ACC112 (cell line): ENCODE measurements at regions not wholly inside any gene's neighbourhood (a gene's known extent, or its start where the extent isn't known, plus 50 kb on each side); places are given as distances from the start of the nearest gene placed in this dataset.

ENCODE experiments used
- H2AFZ ChIP-seq: fragments of 200-600 bp; sonication (generic); one replicate; pipeline ENCODE4 v1.6.0; 2017; ENCODE audit warnings: antibody characterized with exemption, low read length; ENCODE audit not compliant: unreplicated experiment
- H3K27ac ChIP-seq: fragments of 200-600 bp; sonication (generic); 2 replicates; pipeline ENCODE4 v1.5.1; 2014; ENCODE audit warnings: low read depth, mild to moderate bottlenecking, antibody characterized with exemption, low read length, moderate library complexity
- H3K27me3 ChIP-seq: fragments of 200-600 bp; sonication (generic); 2 replicates; pipeline ENCODE4 v1.6.1; 2014; ENCODE audit warnings: mild to moderate bottlenecking, antibody characterized with exemption, low read length, moderate library complexity, mixed read lengths; ENCODE audit not compliant: insufficient read depth
- H3K36me3 ChIP-seq: fragments of 200-600 bp; sonication (generic); 2 replicates; pipeline ENCODE4 v1.6.1; 2016; ENCODE audit warnings: mild to moderate bottlenecking, antibody characterized with exemption, low read length, moderate library complexity, mixed read lengths; ENCODE audit not compliant: insufficient read depth
- H3K4me1 ChIP-seq: fragments of 200-600 bp; sonication (generic); one replicate; pipeline ENCODE4 v1.6.1; 2016; ENCODE audit warnings: low read length, mixed read lengths; ENCODE audit not compliant: insufficient read depth, unreplicated experiment, control insufficient read depth
- H3K4me3 ChIP-seq: fragments of 200-600 bp; sonication (generic); 2 replicates; pipeline ENCODE4 v1.5.1; 2014; ENCODE audit warnings: mild to moderate bottlenecking, low read depth, low read length
- H3K79me2 ChIP-seq: fragments of 200-600 bp; sonication (generic); one replicate; pipeline ENCODE4 v1.6.0; 2016; ENCODE audit warnings: low read length; ENCODE audit not compliant: control insufficient read depth, unreplicated experiment, insufficient read depth

DNA sequence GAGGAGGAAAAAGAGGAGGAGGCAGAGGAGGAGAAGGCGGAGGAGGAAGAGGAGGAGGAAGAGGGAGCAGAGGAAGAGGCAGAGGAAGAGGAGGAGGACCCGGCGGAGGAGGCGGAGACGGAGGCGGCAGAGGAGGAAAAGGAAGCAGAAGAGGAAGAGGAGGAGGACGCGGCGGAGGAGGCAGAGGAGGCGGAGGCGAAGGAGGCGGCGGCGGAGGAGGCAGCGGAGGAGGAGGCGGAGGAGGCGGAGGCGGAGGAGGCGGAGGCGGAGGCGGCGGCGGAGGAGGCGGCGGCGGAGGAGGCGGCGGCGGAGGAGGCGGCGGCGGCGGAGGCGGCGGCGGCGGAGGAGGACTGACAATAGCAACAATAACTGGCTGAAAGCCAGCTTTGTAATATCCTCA is 616.6 kb downstream of the TBC1D22A start:
- Histone ChIP-seq H2AFZ (no peak overlapping the region), H3K4me1 (no peaks in the 10 kb centered on the region), H3K27me3 (no peaks in the 10 kb centered on the region), H3K36me3 (no peaks in the 10 kb centered on the region), H3K27ac (no peak overlapping the region), H3K79me2 (no peaks in the 10 kb centered on the region), H3K4me3 (no peak overlapping the region)

DNA sequence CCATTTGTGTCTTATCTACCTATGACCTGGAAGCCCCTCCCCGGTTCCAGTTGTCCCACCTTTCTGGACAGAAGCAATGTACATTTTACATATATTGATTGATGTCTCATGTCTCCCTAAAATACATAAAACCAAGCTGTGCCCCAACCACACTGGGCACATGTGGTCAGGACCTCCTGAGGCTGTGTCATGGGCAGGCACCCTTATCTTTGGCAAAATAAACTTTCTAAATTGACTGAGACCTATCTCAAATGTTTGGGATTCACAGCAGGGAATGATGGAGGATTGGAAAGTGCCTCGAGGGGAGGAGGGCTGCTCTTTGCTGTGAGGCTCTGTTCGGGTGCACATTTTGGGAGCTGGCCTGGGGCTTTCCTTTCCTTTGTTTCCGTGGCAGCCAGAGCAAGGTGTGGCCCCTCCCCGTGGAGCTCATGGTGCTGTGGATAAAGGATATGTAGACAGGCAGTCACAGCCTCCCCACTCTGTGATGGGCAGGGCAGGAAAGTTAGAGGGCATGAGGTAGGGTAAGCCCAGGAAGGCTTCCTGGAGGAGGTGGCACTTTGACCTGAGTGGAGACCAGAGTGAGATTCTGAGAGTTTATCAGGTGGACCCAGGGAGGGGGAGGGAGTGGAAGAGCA is 615.6 kb downstream of the TBC1D22A start:
- Histone ChIP-seq H3K79me2 (no peaks in the 10 kb centered on the region), H3K36me3 (no peaks in the 10 kb centered on the region), H3K27ac (no peak overlapping the region), H3K4me3 (no peak overlapping the region), H3K4me1 (no peaks in the 10 kb centered on the region), H2AFZ (no peak overlapping the region), H3K27me3 (no peaks in the 10 kb centered on the region)

DNA sequence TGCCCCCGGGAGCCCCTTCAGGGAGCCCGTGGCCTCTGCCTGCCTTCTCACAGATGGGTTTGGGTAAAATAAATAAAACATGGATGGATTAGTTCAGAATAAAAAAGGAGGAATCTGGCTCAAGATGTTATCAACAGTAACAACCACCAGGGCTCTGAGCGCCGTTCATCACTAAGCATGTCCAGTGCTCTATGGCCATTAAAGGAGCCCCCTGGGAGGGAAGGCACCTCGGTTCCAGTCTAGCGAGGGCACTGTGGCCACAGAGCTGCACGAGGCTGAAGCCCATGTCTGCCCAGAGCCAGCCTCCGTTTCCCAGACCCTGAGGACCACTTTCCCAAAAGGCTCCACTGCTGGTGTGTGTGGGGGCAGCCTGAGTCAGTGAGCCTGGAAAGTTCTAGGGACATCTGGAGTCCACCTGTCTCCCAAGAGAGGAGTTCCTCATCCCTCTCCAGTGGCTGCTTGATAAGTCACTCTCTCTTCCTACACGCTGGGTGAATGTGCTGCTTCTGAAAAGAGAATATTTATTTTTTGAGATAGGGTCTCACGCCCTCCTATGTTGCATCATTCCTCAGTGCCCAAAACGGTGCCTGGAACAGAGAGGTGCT is 614.6 kb downstream of the TBC1D22A start:
- Histone ChIP-seq H2AFZ (no peak overlapping the region), H3K4me3 (no peak overlapping the region), H3K4me1 (no peaks in the 10 kb centered on the region), H3K36me3 (no peaks in the 10 kb centered on the region), H3K27me3 (no peaks in the 10 kb centered on the region), H3K79me2 (no peaks in the 10 kb centered on the region), H3K27ac (no peak overlapping the region)

- Histone ChIP-seq H2AFZ (no peak overlapping the region), H3K36me3 (no peaks in the 10 kb centered on the region), H3K27ac (no peak overlapping the region), H3K4me1 (no peaks in the 10 kb centered on the region), H3K4me3 (no peak overlapping the region), H3K27me3 (no peaks in the 10 kb centered on the region), H3K79me2 (no peaks in the 10 kb centered on the region)
Observed at GRCh38 chr22:47376322-47376700, 613.9 kb downstream of the TBC1D22A start.

DNA sequence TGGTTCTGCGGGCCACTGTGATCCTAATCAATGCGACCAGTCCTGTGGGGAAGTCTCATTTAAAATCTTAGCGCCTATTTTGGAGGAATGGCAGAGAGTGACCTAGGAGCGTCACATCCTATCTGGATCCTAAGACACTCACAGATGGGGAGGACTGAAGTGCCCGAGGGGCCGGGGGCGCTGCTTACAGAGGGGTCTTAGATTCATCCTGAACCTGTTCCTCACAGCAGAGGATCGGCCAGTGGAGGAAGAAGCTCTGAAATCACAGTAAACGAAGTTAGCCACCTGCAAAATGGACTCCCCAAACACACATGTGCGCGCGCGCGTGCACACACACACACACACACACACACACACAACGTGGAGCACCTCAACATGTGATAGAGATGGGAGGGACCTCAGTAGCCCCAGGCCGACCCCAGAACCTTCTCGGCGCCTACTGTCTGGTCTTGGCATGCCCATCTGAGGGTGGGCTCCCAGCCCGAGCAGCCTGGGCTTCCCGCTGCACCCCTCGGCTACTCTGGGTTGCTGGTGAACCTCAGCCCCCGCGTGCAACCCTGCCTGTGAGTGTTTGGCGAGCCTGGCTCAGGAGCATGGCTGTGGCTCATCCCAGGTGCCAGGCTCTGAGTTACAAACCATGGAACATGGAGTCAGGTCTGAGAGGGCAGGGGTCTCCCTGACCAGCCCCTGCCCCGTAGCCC is 613.3 kb downstream of the TBC1D22A start:
- Histone ChIP-seq H2AFZ (no peak overlapping the region), H3K4me3 (no peak overlapping the region), H3K27me3 (no peaks in the 10 kb centered on the region), H3K4me1 (no peaks in the 10 kb centered on the region), H3K79me2 (no peaks in the 10 kb centered on the region), H3K27ac (no peak overlapping the region), H3K36me3 (no peaks in the 10 kb centered on the region)

DNA sequence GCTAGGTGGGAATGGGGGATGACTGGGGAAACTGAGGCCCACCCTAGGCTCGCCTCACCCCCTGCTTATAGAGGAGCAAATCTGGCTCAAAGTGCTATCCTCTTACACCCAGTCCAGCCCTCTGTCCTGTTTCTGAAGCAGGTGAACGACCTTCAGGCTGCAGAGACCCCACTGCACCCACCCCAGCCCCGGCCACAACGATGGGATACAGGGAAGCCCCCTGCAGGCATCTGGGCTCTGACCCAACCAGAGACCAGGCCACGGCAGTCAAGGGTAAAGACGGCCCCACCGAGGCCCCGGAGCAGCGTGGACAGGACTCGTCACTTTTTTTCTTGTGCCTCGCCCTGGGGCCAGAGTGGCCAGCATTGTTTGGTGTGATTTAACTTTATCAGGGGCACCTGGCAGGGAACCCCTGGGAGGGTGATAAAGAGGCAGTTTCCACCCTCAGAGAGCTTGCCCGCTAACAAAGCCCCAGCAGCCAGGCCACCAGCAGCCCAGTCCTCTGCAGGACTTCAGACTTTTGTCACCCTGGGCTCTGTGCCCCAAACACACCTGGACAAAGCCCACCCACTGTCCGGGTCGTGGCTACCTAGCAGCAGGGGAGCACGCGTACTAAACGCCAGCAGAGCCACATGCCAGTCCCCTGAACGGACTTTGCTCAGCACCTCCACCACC is 612.6 kb downstream of the TBC1D22A start:
- no peak overlapping the region for H2AFZ ChIP-seq

GRCh38 chr22:47374273-47374771 is 611.9 kb downstream of the TBC1D22A start:
- Histone ChIP-seq H3K4me3 (no peak overlapping the region), H3K79me2 (no peaks in the 10 kb centered on the region), H3K4me1 (no peaks in the 10 kb centered on the region), H3K27me3 (no peaks in the 10 kb centered on the region), H3K36me3 (no peaks in the 10 kb centered on the region), H2AFZ (no peak overlapping the region), H3K27ac (no peak overlapping the region)

More for the DNA sequence above, 612.6 kb downstream of the TBC1D22A start:
- H3K4me3 ChIP-seq, result no peak overlapping the region
- no peaks in the 10 kb centered on the region for H3K27me3 ChIP-seq
- no peaks in the 10 kb centered on the region for H3K4me1 ChIP-seq
- no peaks in the 10 kb centered on the region for H3K36me3 ChIP-seq
- no peak overlapping the region for H3K27ac ChIP-seq
- no peaks in the 10 kb centered on the region for H3K79me2 ChIP-seq

- no peak overlapping the region for H2AFZ ChIP-seq
- no peaks in the 10 kb centered on the region for H3K4me1 ChIP-seq
- no peaks in the 10 kb centered on the region for H3K27me3 ChIP-seq
- no peak overlapping the region for H3K4me3 ChIP-seq
- H3K79me2 ChIP-seq, result no peaks in the 10 kb centered on the region
- H3K36me3 ChIP-seq, result no peaks in the 10 kb centered on the region
- no peak overlapping the region for H3K27ac ChIP-seq
Observed at GRCh38 chr22:47373648-47374272, 611.3 kb downstream of the TBC1D22A start.

DNA sequence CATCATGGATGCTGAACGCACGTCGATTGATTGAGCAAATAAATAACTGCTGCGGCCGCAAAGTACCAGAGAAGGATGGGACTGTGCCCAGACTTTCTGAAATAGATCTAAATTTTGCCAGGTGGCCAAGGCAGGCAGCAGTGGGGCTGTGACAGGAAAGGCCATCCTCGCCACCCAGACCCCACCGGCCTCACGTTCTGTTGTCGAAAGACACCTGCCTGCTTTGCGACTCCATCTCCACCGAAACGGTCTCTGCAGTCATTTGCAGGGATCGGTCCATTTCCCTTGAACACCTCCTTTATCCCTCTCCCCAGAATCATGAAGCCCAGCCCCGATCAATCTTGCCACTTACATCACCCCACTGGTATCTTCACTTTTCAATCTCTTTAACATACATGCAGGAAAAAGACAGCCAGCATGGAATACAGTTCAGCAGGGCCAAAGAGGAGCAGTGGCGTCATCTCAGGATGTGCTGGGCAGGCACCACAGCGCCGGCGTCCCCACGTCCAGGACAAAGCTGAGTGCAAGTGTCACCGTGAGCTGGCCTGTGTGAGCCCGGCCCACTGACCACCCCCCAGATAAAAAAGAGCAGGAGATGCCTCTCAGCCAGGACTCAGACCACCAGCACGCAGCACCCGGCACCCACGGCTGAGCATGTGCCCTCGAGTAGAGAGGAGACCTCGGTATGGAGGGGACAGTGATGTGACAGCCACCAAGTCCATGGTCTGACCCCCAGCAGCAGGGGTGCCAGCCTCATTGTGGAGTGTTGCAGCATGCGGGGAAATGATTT is 610.3 kb downstream of the TBC1D22A start:
- Histone ChIP-seq H2AFZ (no peak overlapping the region), H3K27me3 (no peaks in the 10 kb centered on the region), H3K36me3 (no peaks in the 10 kb centered on the region), H3K79me2 (no peaks in the 10 kb centered on the region), H3K27ac (no peak overlapping the region), H3K4me1 (no peaks in the 10 kb centered on the region), H3K4me3 (no peak overlapping the region)

DNA sequence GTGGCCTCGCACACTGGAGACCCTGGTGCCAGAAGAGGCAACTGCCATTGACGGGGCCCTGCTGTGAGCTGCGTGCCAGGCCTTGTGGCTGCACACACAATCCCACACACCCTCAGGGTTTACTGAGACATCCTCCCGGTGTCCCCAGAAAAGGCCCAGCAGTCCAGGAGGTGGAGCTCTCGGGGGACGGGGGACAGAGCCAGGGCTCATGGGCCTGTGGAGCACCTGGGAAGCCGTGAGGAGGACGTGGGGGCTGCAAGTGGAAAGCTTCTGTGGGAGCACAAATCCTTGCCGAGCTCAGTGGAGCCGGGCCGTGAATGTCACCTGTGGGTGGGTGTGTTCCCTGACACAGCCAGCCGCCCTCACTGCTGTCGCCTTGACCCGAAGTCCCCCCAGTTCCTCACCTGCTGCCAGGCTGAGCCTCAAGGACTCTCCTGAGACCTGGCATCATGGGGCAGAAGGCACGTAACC is 609.7 kb downstream of the TBC1D22A start:
- no peaks in the 10 kb centered on the region for H3K27me3 ChIP-seq
- no peaks in the 10 kb centered on the region for H3K79me2 ChIP-seq
- no peaks in the 10 kb centered on the region for H3K36me3 ChIP-seq
- H3K4me3 ChIP-seq, result no peak overlapping the region
- H3K27ac ChIP-seq, result no peak overlapping the region
- no peaks in the 10 kb centered on the region for H3K4me1 ChIP-seq
- no peak overlapping the region for H2AFZ ChIP-seq
